WTC11 (cell line): ENCODE measurements at regions not wholly inside any gene's neighbourhood (a gene's known extent, or its start where the extent isn't known, plus 50 kb on each side); places are given as distances from the start of the nearest gene placed in this dataset.

Experiments
- ATAC-seq: fragments of 200-7000 bp; cut with Tn5 transposase; 2 replicates; pipeline ENCODE4 v1.10.0; 2021; ENCODE audit warnings: mild to moderate bottlenecking, moderate library complexity
- CTCF ChIA-PET: fragments of 300-600 bp; sonication (Branson Sonifier 250); formaldehyde crosslinking; loops from one replicate; lab custom pipeline; 2021; ENCODE audit warnings: antibody characterized with exemption; lab: Charles Lee
- POLR2A ChIA-PET: fragments of 350-600 bp; sonication (Branson Sonifier 250); formaldehyde crosslinking; loops from one replicate; lab custom pipeline; 2021; ENCODE audit warnings: antibody characterized with exemption; lab: Charles Lee
- DNase-seq: peaks from one replicate; pipeline ENCODE4 v3.0.0; 2021; ENCODE audit warnings: low spot score
- H3K27ac Mint-ChIP-seq: 2 replicates; pipeline ENCODE4 v1.8.0; 2021; ENCODE audit warnings: mixed read lengths
- H3K27me3 Mint-ChIP-seq: 2 replicates; pipeline ENCODE4 v1.8.0; 2021; ENCODE audit warnings: low read depth, mild to moderate bottlenecking, moderate library complexity, mixed read lengths
- H3K36me3 Mint-ChIP-seq: 2 replicates; pipeline ENCODE4 v1.8.0; 2021; ENCODE audit warnings: mixed read lengths
- H3K4me1 Mint-ChIP-seq: 2 replicates; pipeline ENCODE4 v1.8.0; 2022; ENCODE audit warnings: mixed read lengths
- H3K4me3 Mint-ChIP-seq: 2 replicates; pipeline ENCODE4 v1.8.0; 2021; ENCODE audit warnings: mild to moderate bottlenecking, moderate library complexity, mixed read lengths
- H3K9me3 Mint-ChIP-seq: 2 replicates; pipeline ENCODE4 v1.8.0; 2021; ENCODE audit warnings: mixed read lengths
- CBFB ChIP-seq: sonication (generic); formaldehyde crosslinking; IDR thresholded peaks from 2 replicates; pipeline ENCODE4 v1.8.1; 2022; ENCODE audit warnings: mild to moderate bottlenecking, low read depth, missing genetic modification reagents
- ETV6 ChIP-seq: sonication (generic); formaldehyde crosslinking; IDR thresholded peaks from 2 replicates; pipeline ENCODE4 v1.8.1; 2022; ENCODE audit warnings: mild to moderate bottlenecking, missing genetic modification reagents
- GRHL2 ChIP-seq: fragments of 250-450 bp; sonication (Bioruptor Pico); IDR thresholded peaks from 2 replicates; pipeline ENCODE4 v1.8.0; 2022; ENCODE audit warnings: mild to moderate bottlenecking, moderate library complexity; ENCODE audit not compliant: insufficient replicate concordance, severe bottlenecking
- JAZF1 ChIP-seq: fragments of 250-450 bp; sonication (Bioruptor Pico); IDR thresholded peaks from 2 replicates; pipeline ENCODE4 v1.9.0; 2021; ENCODE audit warnings: moderate library complexity, mild to moderate bottlenecking, inconsistent platforms
- MYBL2 ChIP-seq: sonication (generic); formaldehyde crosslinking; IDR thresholded peaks from 2 replicates; pipeline ENCODE4 v1.8.1; 2023; ENCODE audit warnings: mild to moderate bottlenecking, moderate library complexity, missing genetic modification reagents
- NFE2L1 ChIP-seq: sonication (generic); formaldehyde crosslinking; IDR thresholded peaks from 2 replicates; pipeline ENCODE4 v1.8.1; 2023; ENCODE audit warnings: missing genetic modification reagents
- NR3C1 ChIP-seq: sonication (generic); formaldehyde crosslinking; conservative IDR thresholded peaks from 2 replicates; pipeline ENCODE4 v1.8.1; 2023; ENCODE audit warnings: low read depth, mild to moderate bottlenecking, missing genetic modification reagents
- OVOL2 ChIP-seq: fragments of 250-450 bp; sonication (Bioruptor Pico); IDR thresholded peaks from 2 replicates; pipeline ENCODE4 v1.9.0; 2021; ENCODE audit warnings: mild to moderate bottlenecking, borderline replicate concordance
- SOX15 ChIP-seq: fragments of 250-450 bp; sonication (Bioruptor Pico); IDR thresholded peaks from 2 replicates; pipeline ENCODE4 v1.9.0; 2021; ENCODE audit warnings: mild to moderate bottlenecking
- TEAD1 ChIP-seq: sonication (generic); formaldehyde crosslinking; IDR thresholded peaks from 2 replicates; pipeline ENCODE4 v1.8.0; 2022; ENCODE audit warnings: mild to moderate bottlenecking, missing genetic modification reagents
- ZNF121 ChIP-seq: sonication (generic); formaldehyde crosslinking; IDR thresholded peaks from 2 replicates; pipeline ENCODE4 v1.8.0; 2023; ENCODE audit warnings: missing genetic modification reagents
- ZNF138 ChIP-seq: sonication (generic); formaldehyde crosslinking; conservative IDR thresholded peaks from 2 replicates; pipeline ENCODE4 v1.8.1; 2022; ENCODE audit warnings: mild to moderate bottlenecking, moderate library complexity, missing genetic modification reagents
- ZNF671 ChIP-seq: fragments of 250-450 bp; sonication (Bioruptor Pico); IDR thresholded peaks from 2 replicates; pipeline ENCODE4 v1.8.0; 2021; ENCODE audit warnings: mild to moderate bottlenecking
- TF ChIP-seq, protein P1 (sequence below): sonication (generic); formaldehyde crosslinking; IDR thresholded peaks from 2 replicates; pipeline ENCODE4 v1.8.1; 2023; ENCODE audit warnings: mild to moderate bottlenecking, moderate library complexity, missing genetic modification reagents
- TF ChIP-seq, protein P2 (sequence below): sonication (generic); formaldehyde crosslinking; IDR thresholded peaks from 2 replicates; pipeline ENCODE4 v1.8.1; 2022; ENCODE audit warnings: missing genetic modification reagents, borderline replicate concordance
- TF ChIP-seq, protein P3 (sequence below): fragments of 250-450 bp; sonication (Bioruptor Pico); IDR thresholded peaks from 2 replicates; pipeline ENCODE4 v1.8.0; 2021; ENCODE audit warnings: mild to moderate bottlenecking
- TF ChIP-seq, protein P4 (sequence below): fragments of 250-450 bp; sonication (Bioruptor Pico); conservative IDR thresholded peaks from 2 replicates; pipeline ENCODE4 v1.9.0; 2021; ENCODE audit warnings: mild to moderate bottlenecking
- TF ChIP-seq, protein P5 (sequence below): sonication (generic); formaldehyde crosslinking; IDR thresholded peaks from 2 replicates; pipeline ENCODE4 v1.8.1; 2023; ENCODE audit warnings: mild to moderate bottlenecking, missing genetic modification reagents, moderate library complexity
- TF ChIP-seq, protein P6 (sequence below): sonication (generic); formaldehyde crosslinking; IDR thresholded peaks from 2 replicates; pipeline ENCODE4 v1.8.0; 2023; ENCODE audit warnings: mild to moderate bottlenecking, missing genetic modification reagents

DNA sequence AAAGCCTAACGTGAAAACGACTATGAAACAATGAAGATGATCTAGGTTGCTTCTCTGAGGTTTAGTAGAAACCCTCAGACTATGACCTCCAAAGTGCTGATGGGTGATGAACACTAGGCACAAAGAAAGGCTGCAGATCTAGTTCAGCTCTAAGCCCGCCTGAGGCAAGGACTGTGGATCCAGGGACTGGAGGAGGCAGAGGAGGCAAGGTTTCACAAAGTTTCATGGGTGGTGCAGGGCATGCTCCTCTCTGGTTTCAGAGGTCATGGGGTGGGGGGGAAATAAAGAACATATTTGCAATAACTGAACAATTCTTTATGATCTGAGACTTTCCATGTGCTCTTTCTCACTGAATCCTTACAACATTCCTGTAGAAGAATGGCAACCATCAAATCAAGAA lies 679.2 kb downstream of the NTRK3 start:
- DNase-seq (no peak), ATAC-seq (no peak)
- POLR2A ChIA-PET = no interaction called here
- Mint-ChIP-seq H3K9me3 (0 out of 2 replicates have a peak, but pooled peaks cover 2% of the 10 kb centered on the region), H3K27me3 (no peaks in the 10 kb centered on the region), H3K4me3 (no peak overlapping the region), H3K4me1 (no peaks in the 10 kb centered on the region), H3K27ac (no peak overlapping the region), H3K36me3 (no peaks in the 10 kb centered on the region)
- TF ChIP-seq OVOL2 (CRISPR knock-in tag) (no peak), NFE2L1 (CRISPR knock-in tag) (no peak), SOX15 (CRISPR knock-in tag) (no peak)
- TF ChIP-seq, protein P1, sequence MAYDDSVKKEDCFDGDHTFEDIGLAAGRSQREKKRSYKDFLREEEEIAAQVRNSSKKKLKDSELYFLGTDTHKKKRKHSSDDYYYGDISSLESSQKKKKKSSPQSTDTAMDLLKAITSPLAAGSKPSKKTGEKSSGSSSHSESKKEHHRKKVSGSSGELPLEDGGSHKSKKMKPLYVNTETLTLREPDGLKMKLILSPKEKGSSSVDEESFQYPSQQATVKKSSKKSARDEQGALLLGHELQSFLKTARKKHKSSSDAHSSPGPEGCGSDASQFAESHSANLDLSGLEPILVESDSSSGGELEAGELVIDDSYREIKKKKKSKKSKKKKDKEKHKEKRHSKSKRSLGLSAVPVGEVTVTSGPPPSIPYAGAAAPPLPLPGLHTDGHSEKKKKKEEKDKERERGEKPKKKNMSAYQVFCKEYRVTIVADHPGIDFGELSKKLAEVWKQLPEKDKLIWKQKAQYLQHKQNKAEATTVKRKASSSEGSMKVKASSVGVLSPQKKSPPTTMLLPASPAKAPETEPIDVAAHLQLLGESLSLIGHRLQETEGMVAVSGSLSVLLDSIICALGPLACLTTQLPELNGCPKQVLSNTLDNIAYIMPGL (CRISPR knock-in tag) = no peak
- TF ChIP-seq, protein P2, sequence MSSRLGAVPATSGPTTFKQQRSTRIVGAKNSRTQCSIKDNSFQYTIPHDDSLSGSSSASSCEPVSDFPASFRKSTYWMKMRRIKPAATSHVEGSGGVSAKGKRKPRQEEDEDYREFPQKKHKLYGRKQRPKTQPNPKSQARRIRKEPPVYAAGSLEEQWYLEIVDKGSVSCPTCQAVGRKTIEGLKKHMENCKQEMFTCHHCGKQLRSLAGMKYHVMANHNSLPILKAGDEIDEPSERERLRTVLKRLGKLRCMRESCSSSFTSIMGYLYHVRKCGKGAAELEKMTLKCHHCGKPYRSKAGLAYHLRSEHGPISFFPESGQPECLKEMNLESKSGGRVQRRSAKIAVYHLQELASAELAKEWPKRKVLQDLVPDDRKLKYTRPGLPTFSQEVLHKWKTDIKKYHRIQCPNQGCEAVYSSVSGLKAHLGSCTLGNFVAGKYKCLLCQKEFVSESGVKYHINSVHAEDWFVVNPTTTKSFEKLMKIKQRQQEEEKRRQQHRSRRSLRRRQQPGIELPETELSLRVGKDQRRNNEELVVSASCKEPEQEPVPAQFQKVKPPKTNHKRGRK = no peak
- CTCF ChIA-PET = no interaction called here

DNA sequence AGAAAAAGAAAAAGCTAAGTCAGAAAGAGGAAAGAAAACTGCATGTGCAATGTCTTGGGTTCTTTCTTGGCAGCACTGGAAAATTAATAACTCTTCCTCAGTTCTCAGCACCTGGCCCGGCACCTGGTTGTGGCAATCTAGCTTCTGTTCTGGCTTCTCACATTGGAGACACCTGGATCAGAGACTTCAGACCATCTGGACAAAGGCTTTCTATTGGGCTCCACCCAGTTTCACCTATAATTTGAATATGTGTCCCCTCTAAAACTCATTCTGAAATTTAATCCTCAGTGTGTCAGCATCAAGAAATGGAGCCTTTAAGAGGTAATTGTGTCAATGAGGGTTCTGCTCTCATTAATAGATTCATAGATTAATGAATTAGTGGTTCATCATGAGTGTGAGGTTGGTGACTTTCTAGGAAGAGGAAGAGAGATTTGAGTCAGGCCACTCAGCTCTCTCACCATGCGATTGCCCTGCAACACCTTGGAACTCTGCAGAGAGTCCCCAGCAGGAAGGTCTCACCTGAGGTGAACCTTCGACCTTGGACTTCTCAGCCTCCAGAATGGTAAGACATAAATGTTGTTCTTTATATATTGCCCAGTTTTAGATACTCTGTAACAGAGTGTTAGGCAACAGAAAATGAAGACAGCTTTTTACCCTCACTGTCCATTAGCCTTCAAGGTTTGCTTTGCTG lies 679.9 kb downstream of the NTRK3 start:
- H3K27me3 Mint-ChIP-seq = no peaks in the 10 kb centered on the region
- H3K9me3 Mint-ChIP-seq = no peaks in the 10 kb centered on the region
- CTCF ChIA-PET = interaction anchor here (0.6 kb wide), 1 partner anchor 127 kb away, joined by 3 read pairs; no protein-coding TSS in a partner anchor
- DNase-seq = no peak
- TF ChIP-seq ZNF671 (CRISPR knock-in tag) (no peak), MYBL2 (CRISPR knock-in tag) (no peak), GRHL2 (CRISPR knock-in tag) (no peak), ZNF121 (no peak), CBFB (CRISPR knock-in tag) (no peak), NR3C1 (CRISPR knock-in tag) (no peak), JAZF1 (CRISPR knock-in tag) (no peak), ZNF138 (CRISPR knock-in tag) (no peak), TEAD1 (CRISPR knock-in tag) (no peak), ETV6 (CRISPR knock-in tag) (no peak)
- TF ChIP-seq, protein P3, sequence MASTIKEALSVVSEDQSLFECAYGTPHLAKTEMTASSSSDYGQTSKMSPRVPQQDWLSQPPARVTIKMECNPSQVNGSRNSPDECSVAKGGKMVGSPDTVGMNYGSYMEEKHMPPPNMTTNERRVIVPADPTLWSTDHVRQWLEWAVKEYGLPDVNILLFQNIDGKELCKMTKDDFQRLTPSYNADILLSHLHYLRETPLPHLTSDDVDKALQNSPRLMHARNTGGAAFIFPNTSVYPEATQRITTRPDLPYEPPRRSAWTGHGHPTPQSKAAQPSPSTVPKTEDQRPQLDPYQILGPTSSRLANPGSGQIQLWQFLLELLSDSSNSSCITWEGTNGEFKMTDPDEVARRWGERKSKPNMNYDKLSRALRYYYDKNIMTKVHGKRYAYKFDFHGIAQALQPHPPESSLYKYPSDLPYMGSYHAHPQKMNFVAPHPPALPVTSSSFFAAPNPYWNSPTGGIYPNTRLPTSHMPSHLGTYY = no peak
- TF ChIP-seq, protein P4, sequence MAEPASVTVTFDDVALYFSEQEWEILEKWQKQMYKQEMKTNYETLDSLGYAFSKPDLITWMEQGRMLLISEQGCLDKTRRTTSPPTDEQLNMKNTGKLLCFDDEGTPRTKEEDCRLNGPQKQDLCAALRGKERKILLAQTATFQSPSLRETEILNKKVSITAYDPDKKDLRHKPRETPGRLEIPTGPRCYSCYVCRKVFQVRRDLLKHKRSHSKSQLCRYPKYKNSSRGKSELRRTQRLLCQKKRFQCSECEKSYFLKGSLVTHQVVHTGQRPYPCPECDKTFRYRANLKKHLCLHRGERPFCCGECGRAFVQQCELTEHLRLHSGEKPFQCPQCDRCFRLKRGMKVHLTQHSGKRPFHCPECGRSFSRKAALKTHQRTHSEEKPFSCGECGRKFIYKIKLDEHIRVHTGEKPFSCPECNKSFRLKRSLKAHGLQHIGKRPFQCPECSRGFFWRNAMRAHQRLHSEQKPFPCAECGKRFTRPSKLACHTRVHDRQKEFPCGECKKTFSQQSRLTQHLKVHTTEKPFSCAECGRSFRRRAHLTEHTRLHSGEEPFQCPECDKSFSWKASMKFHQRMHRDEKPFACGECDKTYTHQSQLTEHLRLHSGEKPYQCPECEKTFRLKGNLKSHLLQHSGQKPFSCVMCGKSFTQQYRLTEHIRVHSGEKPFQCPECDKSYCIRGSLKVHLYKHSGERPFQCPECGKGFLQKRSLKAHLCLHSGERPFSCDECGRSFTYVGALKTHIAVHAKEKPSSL = no peak
- TF ChIP-seq, protein P5, sequence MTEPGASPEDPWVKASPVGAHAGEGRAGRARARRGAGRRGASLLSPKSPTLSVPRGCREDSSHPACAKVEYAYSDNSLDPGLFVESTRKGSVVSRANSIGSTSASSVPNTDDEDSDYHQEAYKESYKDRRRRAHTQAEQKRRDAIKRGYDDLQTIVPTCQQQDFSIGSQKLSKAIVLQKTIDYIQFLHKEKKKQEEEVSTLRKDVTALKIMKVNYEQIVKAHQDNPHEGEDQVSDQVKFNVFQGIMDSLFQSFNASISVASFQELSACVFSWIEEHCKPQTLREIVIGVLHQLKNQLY (CRISPR knock-in tag) = no peak
- TF ChIP-seq, protein P6, sequence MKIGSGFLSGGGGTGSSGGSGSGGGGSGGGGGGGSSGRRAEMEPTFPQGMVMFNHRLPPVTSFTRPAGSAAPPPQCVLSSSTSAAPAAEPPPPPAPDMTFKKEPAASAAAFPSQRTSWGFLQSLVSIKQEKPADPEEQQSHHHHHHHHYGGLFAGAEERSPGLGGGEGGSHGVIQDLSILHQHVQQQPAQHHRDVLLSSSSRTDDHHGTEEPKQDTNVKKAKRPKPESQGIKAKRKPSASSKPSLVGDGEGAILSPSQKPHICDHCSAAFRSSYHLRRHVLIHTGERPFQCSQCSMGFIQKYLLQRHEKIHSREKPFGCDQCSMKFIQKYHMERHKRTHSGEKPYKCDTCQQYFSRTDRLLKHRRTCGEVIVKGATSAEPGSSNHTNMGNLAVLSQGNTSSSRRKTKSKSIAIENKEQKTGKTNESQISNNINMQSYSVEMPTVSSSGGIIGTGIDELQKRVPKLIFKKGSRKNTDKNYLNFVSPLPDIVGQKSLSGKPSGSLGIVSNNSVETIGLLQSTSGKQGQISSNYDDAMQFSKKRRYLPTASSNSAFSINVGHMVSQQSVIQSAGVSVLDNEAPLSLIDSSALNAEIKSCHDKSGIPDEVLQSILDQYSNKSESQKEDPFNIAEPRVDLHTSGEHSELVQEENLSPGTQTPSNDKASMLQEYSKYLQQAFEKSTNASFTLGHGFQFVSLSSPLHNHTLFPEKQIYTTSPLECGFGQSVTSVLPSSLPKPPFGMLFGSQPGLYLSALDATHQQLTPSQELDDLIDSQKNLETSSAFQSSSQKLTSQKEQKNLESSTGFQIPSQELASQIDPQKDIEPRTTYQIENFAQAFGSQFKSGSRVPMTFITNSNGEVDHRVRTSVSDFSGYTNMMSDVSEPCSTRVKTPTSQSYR (CRISPR knock-in tag) = no peak
- TF ChIP-seq, protein P1 (CRISPR knock-in tag) = no peak
- H3K4me1 Mint-ChIP-seq = no peaks in the 10 kb centered on the region
- H3K4me3 Mint-ChIP-seq = no peak overlapping the region
- peak; percentile 80 for ATAC-seq
- no peaks in the 10 kb centered on the region for H3K36me3 Mint-ChIP-seq
- POLR2A ChIA-PET = no interaction called here
- H3K27ac Mint-ChIP-seq = no peak overlapping the region
